OCI-LY7 (cell line): ENCODE measurements at regions not wholly inside any gene's neighbourhood (a gene's known extent, or its start where the extent isn't known, plus 50 kb on each side); places are given as distances from the start of the nearest gene placed in this dataset.

Experiments
- BruUV-seq: library from RNA; stranded (reverse); fragments of 400-500 nt; replicated peaks from 2 replicates; lab custom pipeline; 2021; lab: Mats Ljungman, UMichigan
- CTCF ChIA-PET: fragments of 300-600 bp; sonication (Branson Sonifier 250); formaldehyde crosslinking; loops from one replicate; lab custom pipeline; 2022; ENCODE audit warnings: antibody characterized with exemption; ENCODE audit not compliant: unreplicated experiment; lab: Charles Lee
- POLR2A ChIA-PET: fragments of 300-600 bp; sonication (Branson Sonifier 250); formaldehyde crosslinking; loops from one replicate; lab custom pipeline; 2022; ENCODE audit warnings: antibody characterized with exemption; lab: Charles Lee
- DNase-seq: peaks from one replicate; pipeline ENCODE4 v3.0.0-alpha.2; 2015; ENCODE audit warnings: low spot score
- H2AFZ ChIP-seq: fragments of 200-600 bp; sonication (generic), shearing (Covaris generic); 2 replicates; pipeline ENCODE4 v1.6.1; 2014; ENCODE audit warnings: mild to moderate bottlenecking, antibody characterized with exemption, low read length, moderate library complexity
- H3K27ac ChIP-seq: fragments of 200-600 bp; sonication (generic); 2 replicates; pipeline ENCODE4 v1.5.1; 2014; ENCODE audit warnings: mixed run types, low read depth, mild to moderate bottlenecking, moderate library complexity, low read length, inconsistent platforms; ENCODE audit not compliant: poor library complexity, severe bottlenecking
- H3K36me3 ChIP-seq: fragments of 200-600 bp; sonication (generic); 2 replicates; pipeline ENCODE4 v1.6.1; 2014; ENCODE audit warnings: mild to moderate bottlenecking, antibody characterized with exemption, low read length, moderate library complexity, mixed read lengths; ENCODE audit not compliant: insufficient read depth
- H3K4me1 ChIP-seq: fragments of 200-600 bp; sonication (generic); 2 replicates; pipeline ENCODE4 v1.5.1; 2014; ENCODE audit warnings: mild to moderate bottlenecking, low read length; ENCODE audit not compliant: insufficient read depth, poor library complexity, severe bottlenecking
- H3K4me2 ChIP-seq: fragments of 200-600 bp; sonication (generic); 2 replicates; pipeline ENCODE4 v1.6.1; 2014; ENCODE audit warnings: mild to moderate bottlenecking, low read length
- H3K4me3 ChIP-seq: fragments of 200-600 bp; sonication (generic); 2 replicates; pipeline ENCODE4 v1.5.1; 2014; ENCODE audit warnings: mild to moderate bottlenecking, low read depth, low read length; ENCODE audit not compliant: poor library complexity, severe bottlenecking
- H3K79me2 ChIP-seq: fragments of 200-600 bp; sonication (generic); 2 replicates; pipeline ENCODE4 v1.6.1; 2016; ENCODE audit warnings: low read depth, mild to moderate bottlenecking, low read length, moderate library complexity, mixed read lengths; ENCODE audit not compliant: insufficient read depth
- H3K9me2 ChIP-seq: fragments of 200-600 bp; sonication (generic); 2 replicates; pipeline ENCODE4 v1.6.1; 2016; ENCODE audit warnings: mild to moderate bottlenecking, low read length, mixed read lengths; ENCODE audit not compliant: insufficient read depth
- H3K9me3 ChIP-seq: fragments of 200-600 bp; sonication (generic); 2 replicates; pipeline ENCODE4 v1.6.1; 2014; ENCODE audit warnings: mild to moderate bottlenecking, mixed run types, low read length, mixed read lengths
- H4K20me1 ChIP-seq: fragments of 200-600 bp; sonication (generic); 2 replicates; pipeline ENCODE4 v1.6.1; 2014; ENCODE audit warnings: mild to moderate bottlenecking, antibody characterized with exemption, low read length, moderate library complexity, mixed read lengths; ENCODE audit not compliant: insufficient read depth
- EZH2phosphoT487 ChIP-seq: fragments of 200-600 bp; sonication (generic); IDR thresholded peaks from 2 replicates; pipeline ENCODE4 v1.6.1; 2018; ENCODE audit warnings: low read depth, borderline replicate concordance, mild to moderate bottlenecking, mixed run types, antibody characterized with exemption, low read length, moderate library complexity, mixed read lengths
- intact Hi-C: fragments of 100-400 bp; cut with micrococcal nuclease; formaldehyde crosslinking; loops from one replicate; pipeline ENCODE4 v1.10.0; 2022; ENCODE audit not compliant: unreplicated experiment
- TF ChIP-seq, protein P1 (sequence below): fragments of 200-600 bp; sonication (generic); conservative IDR thresholded peaks from 2 replicates; pipeline ENCODE4 v1.5.1; 2014; ENCODE audit warnings: mild to moderate bottlenecking, antibody characterized with exemption, low read length, moderate library complexity, mixed read lengths

DNA sequence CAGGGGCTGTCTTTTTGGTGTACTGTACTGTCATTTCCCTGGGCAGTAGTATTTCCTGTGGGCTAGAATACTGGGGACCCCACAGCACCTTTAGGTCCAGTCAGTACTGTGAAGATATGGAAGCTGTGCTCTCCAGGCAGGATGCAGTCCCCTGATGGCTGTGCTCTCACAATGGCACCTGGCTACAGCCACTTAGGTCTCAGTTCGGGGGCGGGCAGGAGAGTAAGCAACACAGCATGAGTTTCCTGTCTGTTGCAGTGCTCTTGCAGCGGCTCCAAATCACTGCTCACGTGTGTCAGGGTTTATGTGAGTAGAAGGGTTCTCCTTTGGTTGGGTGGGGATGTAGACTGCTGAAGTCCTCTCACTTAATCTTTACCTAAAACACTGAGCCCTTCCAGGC is 810.4 kb downstream of the DACH1 start:
- Histone ChIP-seq H3K9me2 (no peaks in the 10 kb centered on the region), H3K4me1 (peaks cover 5% of the 10 kb centered on the region), H2AFZ (no peak overlapping the region), H3K27ac (no peak overlapping the region), H3K4me3 (no peak overlapping the region), H3K9me3 (peaks cover 9% of the 10 kb centered on the region; the same call in 1 of the 2 replicates), H3K36me3 (no peaks in the 10 kb centered on the region), H4K20me1 (no peaks in the 10 kb centered on the region), H3K79me2 (no peaks in the 10 kb centered on the region), H3K4me2 (no peak overlapping the region)
- ChIA-PET CTCF (no interaction called here), POLR2A (no interaction called here)
- intact Hi-C loops = no loop called here
- BruUV-seq = no TSS peak
- peak; percentile 4 for DNase-seq
- no peak for TF ChIP-seq EZH2phosphoT487
- TF ChIP-seq, protein P1, sequence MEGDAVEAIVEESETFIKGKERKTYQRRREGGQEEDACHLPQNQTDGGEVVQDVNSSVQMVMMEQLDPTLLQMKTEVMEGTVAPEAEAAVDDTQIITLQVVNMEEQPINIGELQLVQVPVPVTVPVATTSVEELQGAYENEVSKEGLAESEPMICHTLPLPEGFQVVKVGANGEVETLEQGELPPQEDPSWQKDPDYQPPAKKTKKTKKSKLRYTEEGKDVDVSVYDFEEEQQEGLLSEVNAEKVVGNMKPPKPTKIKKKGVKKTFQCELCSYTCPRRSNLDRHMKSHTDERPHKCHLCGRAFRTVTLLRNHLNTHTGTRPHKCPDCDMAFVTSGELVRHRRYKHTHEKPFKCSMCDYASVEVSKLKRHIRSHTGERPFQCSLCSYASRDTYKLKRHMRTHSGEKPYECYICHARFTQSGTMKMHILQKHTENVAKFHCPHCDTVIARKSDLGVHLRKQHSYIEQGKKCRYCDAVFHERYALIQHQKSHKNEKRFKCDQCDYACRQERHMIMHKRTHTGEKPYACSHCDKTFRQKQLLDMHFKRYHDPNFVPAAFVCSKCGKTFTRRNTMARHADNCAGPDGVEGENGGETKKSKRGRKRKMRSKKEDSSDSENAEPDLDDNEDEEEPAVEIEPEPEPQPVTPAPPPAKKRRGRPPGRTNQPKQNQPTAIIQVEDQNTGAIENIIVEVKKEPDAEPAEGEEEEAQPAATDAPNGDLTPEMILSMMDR = no peak

DNA sequence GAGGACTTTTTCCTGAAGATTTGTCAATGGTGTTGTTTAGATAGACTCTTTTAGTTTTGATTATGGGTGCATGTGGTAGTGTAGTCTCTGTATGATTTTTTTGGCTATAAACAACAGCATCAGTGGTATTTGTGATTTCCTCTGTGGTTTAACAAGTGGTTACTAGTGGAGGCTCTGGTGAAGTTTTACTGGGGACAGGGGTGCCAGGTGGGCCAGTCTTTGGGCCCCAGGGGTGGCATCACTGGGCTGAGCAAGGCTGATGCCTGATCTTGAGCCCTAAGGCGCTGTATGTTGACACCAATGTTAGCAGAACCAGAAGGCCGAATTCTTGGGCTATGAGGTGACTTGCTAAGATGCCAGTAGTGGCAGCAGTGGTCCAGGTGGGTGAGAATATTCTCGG is 811.4 kb downstream of the DACH1 start:
- DNase-seq = no peak
- Histone ChIP-seq H3K27ac (no peak overlapping the region), H2AFZ (no peak overlapping the region), H3K9me3 (peaks cover 9% of the 10 kb centered on the region; the same call in 1 of the 2 replicates), H4K20me1 (no peaks in the 10 kb centered on the region), H3K4me1 (peaks cover 5% of the 10 kb centered on the region), H3K9me2 (no peaks in the 10 kb centered on the region), H3K4me3 (no peak overlapping the region), H3K79me2 (no peaks in the 10 kb centered on the region), H3K36me3 (no peaks in the 10 kb centered on the region), H3K4me2 (no peak overlapping the region)
- POLR2A ChIA-PET = interaction anchor here (0.9 kb wide), 1 partner anchor 10 kb away, joined by 3 read pairs; no protein-coding TSS in a partner anchor
- TF ChIP-seq EZH2phosphoT487 = no peak
- TF ChIP-seq, protein P1 = no peak
- BruUV-seq = no TSS peak
- CTCF ChIA-PET = no interaction called here
- intact Hi-C loops = no loop called here

DNA sequence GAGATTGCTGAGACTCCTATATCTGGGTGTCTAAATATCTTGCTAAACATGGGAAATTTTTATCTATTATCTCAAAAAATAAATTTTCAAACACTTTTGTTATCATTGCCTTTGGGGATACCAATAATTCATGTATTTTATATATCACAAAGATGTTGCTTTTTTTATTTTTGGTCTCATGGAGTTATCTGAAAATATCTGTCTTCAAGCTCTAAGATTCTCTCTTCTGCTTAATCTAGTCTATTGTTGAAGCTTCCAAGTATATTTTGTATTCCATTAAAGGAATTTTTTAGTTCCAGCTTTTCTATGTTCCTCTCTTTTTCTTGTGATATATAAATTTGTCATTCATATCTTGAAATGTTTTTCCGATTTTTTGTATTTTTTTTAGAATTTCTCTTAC is 812.0 kb downstream of the DACH1 start:
- TF ChIP-seq, protein P1 = no peak
- TF ChIP-seq EZH2phosphoT487 = no peak
- H3K4me2 ChIP-seq = no peak overlapping the region
- BruUV-seq = no TSS peak

More for the DNA sequence above, 812.0 kb downstream of the DACH1 start:
- CTCF ChIA-PET = no interaction called here
- Histone ChIP-seq H2AFZ (no peak overlapping the region), H3K4me3 (no peak overlapping the region), H3K79me2 (no peaks in the 10 kb centered on the region), H3K27ac (no peak overlapping the region), H3K9me2 (no peaks in the 10 kb centered on the region), H3K9me3 (peaks cover 9% of the 10 kb centered on the region; the same call in 1 of the 2 replicates), H3K36me3 (no peaks in the 10 kb centered on the region), H3K4me1 (peaks cover 5% of the 10 kb centered on the region), H4K20me1 (no peaks in the 10 kb centered on the region)
- POLR2A ChIA-PET = interaction anchor here (0.9 kb wide), 1 partner anchor 9 kb away, joined by 3 read pairs; no protein-coding TSS in a partner anchor
- no peak for DNase-seq
- intact Hi-C loops = no loop called here
